Erythroblast (primary cell): ENCODE measurements at regions not wholly inside any gene's neighbourhood (a gene's known extent, or its start where the extent isn't known, plus 50 kb on each side); places are given as distances from the start of the nearest gene placed in this dataset.

Experiments used
- GATA1 ChIP-seq: IDR thresholded peaks from 2 replicates; pipeline ENCODE4 v1.6.1; 2011; ENCODE audit warnings: low read depth, mild to moderate bottlenecking, control low read depth, low read length, moderate library complexity
- POLR2A ChIP-seq: IDR thresholded peaks from 2 replicates; pipeline ENCODE4 v1.6.1; 2011; ENCODE audit warnings: mild to moderate bottlenecking, low read length

DNA sequence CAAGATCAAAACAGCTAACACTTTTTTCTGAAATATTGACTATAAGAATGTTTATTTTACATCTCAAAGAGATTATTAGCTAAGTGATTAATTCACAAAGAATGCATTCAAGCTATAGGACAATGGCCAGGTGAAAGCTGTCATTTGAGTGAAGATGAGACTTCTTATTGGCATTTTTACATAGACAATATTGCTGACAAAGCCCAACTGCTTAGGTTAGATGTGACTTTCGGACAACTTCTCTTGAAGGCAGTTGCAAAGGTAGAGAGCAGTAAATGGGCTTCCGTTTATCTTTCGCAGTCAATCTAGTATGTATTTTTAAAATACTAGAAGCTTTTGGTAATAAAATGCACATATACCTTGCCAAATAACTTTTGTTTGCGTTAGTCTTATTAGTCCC lies 1041.3 kb downstream of the AMY1C start:
- TF ChIP-seq POLR2A (no peak), GATA1 (no peak)
